Right cardiac atrium (tissue), 5 donors: ENCODE measurements at regions not wholly inside any gene's neighbourhood (a gene's known extent, or its start where the extent isn't known, plus 50 kb on each side); places are given as distances from the start of the nearest gene placed in this dataset.

Source experiments
- ATAC-seq, 2 donors: fragments of 200-7000 bp; cut with Tn5 transposase; one replicate each; pipeline versions ENCODE4 v1.8.0 to v1.9.1; 2020; ENCODE audit warnings: moderate library complexity in 2 of 2, mild to moderate bottlenecking in 1 of 2
- DNase-seq, 3 donors: peaks; one replicate each; pipeline ENCODE4 v3.0.0-alpha.2; 2020
- H3K27ac ChIP-seq: one replicate; pipeline ENCODE4 v1.5.1; 2013; ENCODE audit warnings: mild to moderate bottlenecking, low read length, control low read depth, moderate library complexity
- H3K27me3 ChIP-seq: one replicate; pipeline ENCODE4 v1.6.1; 2013; ENCODE audit not compliant: control insufficient read depth, insufficient read depth
- H3K4me1 ChIP-seq: one replicate; pipeline ENCODE4 v1.6.1; 2013; ENCODE audit warnings: low read length; ENCODE audit not compliant: control insufficient read depth, insufficient read depth
- H3K4me3 ChIP-seq: one replicate; pipeline ENCODE4 v1.5.1; 2013; ENCODE audit warnings: low read length, control low read depth
- H3K9me3 ChIP-seq: one replicate; pipeline ENCODE4 v1.6.1; 2013; ENCODE audit warnings: low read length; ENCODE audit not compliant: control insufficient read depth
- WGBS: extraction: QIAGEN DNeasy Blood & Tissue Kit; methylation state at CpG from one replicate; pipeline ENCODE4 v1.1.7; 2013; 5-methylcytosine and 5-hydroxymethylcytosine counted together
- intact Hi-C, 4 donors: fragments of 100-400 bp; cut with DNase I; formaldehyde crosslinking; loops; one replicate each; pipeline versions ENCODE4 v1.11.0 to v1.14.0; 2022 to 2023
- donor health status: healthy with polysubstance abuse.
- donor health status: DM: no; HTN: yes; CAD: no.
- donor health status: DM: no; HTN: no; CAD: no.
- donor health status: DM: no; HTN: yes; CAD: no; lungs with severe emphysema.
- donor health status: DM: yes; HTN: yes; CAD: no.

- 81% methylated on average over 4 of the region's 4 CpGs for WGBS
Observed at GRCh38 chr14:88064841-88065240, 59.9 kb downstream of the GPR65 start.

GRCh38 chr14:88069677-88070076, 64.7 kb downstream of the GPR65 start:
- 67% methylated on average over 1 of the region's 1 CpG for WGBS
- DNase-seq (no peak), ATAC-seq (no peak)
- intact Hi-C loops: no loop called here
- no peak overlapping the region for H3K4me3 ChIP-seq
- H3K4me1 ChIP-seq: no peaks in the 10 kb centered on the region
- H3K9me3 ChIP-seq: no peaks in the 10 kb centered on the region
- H3K27me3 ChIP-seq: no peaks in the 10 kb centered on the region
- H3K27ac ChIP-seq: no peak overlapping the region

More at GRCh38 chr14:88064841-88065240, 59.9 kb downstream of the GPR65 start:
- DNase-seq: no peak
- no peaks in the 10 kb centered on the region for H3K27me3 ChIP-seq
- no peak overlapping the region for H3K27ac ChIP-seq
- intact Hi-C loops: no loop called here
- H3K9me3 ChIP-seq: no peaks in the 10 kb centered on the region
- ATAC-seq: no peak
- H3K4me1 ChIP-seq: no peaks in the 10 kb centered on the region
- H3K4me3 ChIP-seq: no peak overlapping the region

GRCh38 chr14:88075269-88075981, 70.5 kb downstream of the GPR65 start:
- Histone ChIP-seq H3K4me3 (no peak overlapping the region), H3K27ac (no peak overlapping the region), H3K27me3 (no peaks in the 10 kb centered on the region), H3K4me1 (no peaks in the 10 kb centered on the region), H3K9me3 (no peaks in the 10 kb centered on the region)
- ATAC-seq: no peak
- 74% methylated on average over 4 of the region's 4 CpGs for WGBS
- DNase-seq: no peak
- intact Hi-C loops: no loop called here

- Histone ChIP-seq H3K9me3 (no peaks in the 10 kb centered on the region), H3K27me3 (no peaks in the 10 kb centered on the region), H3K27ac (no peak overlapping the region), H3K4me3 (no peak overlapping the region), H3K4me1 (no peaks in the 10 kb centered on the region)
- ATAC-seq (no peak), DNase-seq (no peak)
- WGBS: 81% methylated on average over 1 of the region's 1 CpG
- intact Hi-C loops: no loop called here
Observed at GRCh38 chr14:88078525-88078924, 73.6 kb downstream of the GPR65 start.

GRCh38 chr14:88079624-88080023, 74.7 kb downstream of the GPR65 start:
- DNase-seq (no peak), ATAC-seq (no peak)
- no peaks in the 10 kb centered on the region for H3K27me3 ChIP-seq
- H3K27ac ChIP-seq: no peak overlapping the region
- intact Hi-C loops: no loop called here
- no peak overlapping the region for H3K4me3 ChIP-seq
- no peaks in the 10 kb centered on the region for H3K4me1 ChIP-seq
- no peaks in the 10 kb centered on the region for H3K9me3 ChIP-seq
- WGBS: 85% methylated on average over 2 of the region's 2 CpGs

GRCh38 chr14:88085736-88086135, 80.8 kb downstream of the GPR65 start:
- DNase-seq: no peak
- H3K4me1 ChIP-seq: no peaks in the 10 kb centered on the region
- no peak overlapping the region for H3K27ac ChIP-seq
- intact Hi-C loops: no loop called here
- WGBS: 97% methylated on average over 1 of the region's 1 CpG
- no peaks in the 10 kb centered on the region for H3K9me3 ChIP-seq
- no peak for ATAC-seq
- no peak overlapping the region for H3K4me3 ChIP-seq
- H3K27me3 ChIP-seq: no peaks in the 10 kb centered on the region

GRCh38 chr14:88089445-88089844, 84.5 kb downstream of the GPR65 start:
- Histone ChIP-seq H3K27me3 (no peaks in the 10 kb centered on the region), H3K9me3 (no peaks in the 10 kb centered on the region), H3K4me3 (no peak overlapping the region), H3K4me1 (no peaks in the 10 kb centered on the region), H3K27ac (no peak overlapping the region)
- intact Hi-C loops: no loop called here
- no peak for DNase-seq
- no peak for ATAC-seq

GRCh38 chr14:88092529-88092928, 87.6 kb downstream of the GPR65 start:
- intact Hi-C loops: no loop called here
- no peaks in the 10 kb centered on the region for H3K9me3 ChIP-seq
- no peaks in the 10 kb centered on the region for H3K4me1 ChIP-seq
- DNase-seq: no peak
- no peak for ATAC-seq
- no peak overlapping the region for H3K4me3 ChIP-seq
- no peaks in the 10 kb centered on the region for H3K27me3 ChIP-seq
- H3K27ac ChIP-seq: no peak overlapping the region

GRCh38 chr14:88095791-88096190, 90.9 kb downstream of the GPR65 start:
- Histone ChIP-seq H3K27ac (no peak overlapping the region), H3K27me3 (no peaks in the 10 kb centered on the region), H3K4me3 (no peak overlapping the region), H3K9me3 (no peaks in the 10 kb centered on the region), H3K4me1 (no peaks in the 10 kb centered on the region)
- intact Hi-C loops: no loop called here
- WGBS: 75% methylated on average over 3 of the region's 3 CpGs
- DNase-seq (no peak), ATAC-seq (no peak)

GRCh38 chr14:88098163-88098562, 93.2 kb downstream of the GPR65 start:
- intact Hi-C loops: no loop called here
- ATAC-seq: no peak
- Histone ChIP-seq H3K27ac (no peak overlapping the region), H3K27me3 (no peaks in the 10 kb centered on the region), H3K4me1 (no peaks in the 10 kb centered on the region), H3K4me3 (no peak overlapping the region), H3K9me3 (no peaks in the 10 kb centered on the region)
- WGBS: 70% methylated on average over 3 of the region's 3 CpGs
- no peak for DNase-seq

- Histone ChIP-seq H3K4me3 (no peak overlapping the region), H3K27ac (no peak overlapping the region), H3K4me1 (no peaks in the 10 kb centered on the region), H3K27me3 (no peaks in the 10 kb centered on the region), H3K9me3 (no peaks in the 10 kb centered on the region)
- intact Hi-C loops: no loop called here
- WGBS: 90% methylated on average over 1 of the region's 1 CpG
- DNase-seq (no peak), ATAC-seq (no peak)
Observed at GRCh38 chr14:88104710-88105109, 99.8 kb downstream of the GPR65 start.

- ATAC-seq (no peak), DNase-seq (no peak)
- Histone ChIP-seq H3K27me3 (no peaks in the 10 kb centered on the region), H3K4me1 (no peaks in the 10 kb centered on the region), H3K27ac (no peak overlapping the region), H3K4me3 (no peak overlapping the region), H3K9me3 (no peaks in the 10 kb centered on the region)
- intact Hi-C loops: no loop called here
- WGBS: 65% methylated on average over 4 of the region's 4 CpGs
Observed at GRCh38 chr14:88106377-88106776, 101.4 kb downstream of the GPR65 start.
